Peyer's patch (tissue), 4 donors: ENCODE measurements at regions not wholly inside any gene's neighbourhood (a gene's known extent, or its start where the extent isn't known, plus 50 kb on each side); places are given as distances from the start of the nearest gene placed in this dataset.
"Not testable (repeated sequence)": the region's sequence is repeated elsewhere in the genome, so short reads cannot be mapped to it uniquely, and the experiment has no call there.

Experiments
- POLR2A ChIP-seq, 2 donors: fragments of 450-650 bp; IDR thresholded peaks; one replicate each; pipeline ENCODE4 v1.5.1; 2017; ENCODE audit warnings: antibody characterized with exemption in 2 of 2, mild to moderate bottlenecking in 2 of 2, moderate library complexity in 2 of 2
- TF ChIP-seq, protein P1 (sequence below), 6 experiments: fragments of 450-650 bp in 4 of 6; fragments of 200-600 bp in 2 of 6; sonication (generic) in 1 of 6; IDR thresholded peaks; one replicate each; pipeline ENCODE4 v1.5.1; 2017 to 2019; ENCODE audit warnings: antibody characterized with exemption in 6 of 6, mild to moderate bottlenecking in 3 of 6, moderate library complexity in 1 of 6

DNA sequence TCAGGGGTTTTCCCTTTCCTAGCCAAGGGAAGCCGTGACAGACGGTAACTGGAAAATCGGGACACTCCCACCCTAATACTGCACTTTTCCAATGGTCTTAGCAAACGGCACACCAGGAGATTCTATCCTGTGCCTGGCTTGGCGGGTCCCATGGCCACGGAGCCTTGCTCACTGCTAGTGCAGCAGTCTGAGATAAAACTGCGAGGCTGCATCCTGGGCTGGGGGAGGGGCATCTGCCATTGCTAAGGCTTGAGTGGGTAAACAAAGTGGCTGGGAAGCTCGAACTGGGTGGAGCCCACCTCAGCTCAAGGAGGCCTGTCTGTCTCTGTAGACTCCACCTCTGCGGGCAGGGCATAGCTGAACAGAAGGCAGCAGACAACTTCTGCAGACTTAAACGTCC lies 604.1 kb upstream of the IGFBP7 start:
- TF ChIP-seq, protein P1, sequence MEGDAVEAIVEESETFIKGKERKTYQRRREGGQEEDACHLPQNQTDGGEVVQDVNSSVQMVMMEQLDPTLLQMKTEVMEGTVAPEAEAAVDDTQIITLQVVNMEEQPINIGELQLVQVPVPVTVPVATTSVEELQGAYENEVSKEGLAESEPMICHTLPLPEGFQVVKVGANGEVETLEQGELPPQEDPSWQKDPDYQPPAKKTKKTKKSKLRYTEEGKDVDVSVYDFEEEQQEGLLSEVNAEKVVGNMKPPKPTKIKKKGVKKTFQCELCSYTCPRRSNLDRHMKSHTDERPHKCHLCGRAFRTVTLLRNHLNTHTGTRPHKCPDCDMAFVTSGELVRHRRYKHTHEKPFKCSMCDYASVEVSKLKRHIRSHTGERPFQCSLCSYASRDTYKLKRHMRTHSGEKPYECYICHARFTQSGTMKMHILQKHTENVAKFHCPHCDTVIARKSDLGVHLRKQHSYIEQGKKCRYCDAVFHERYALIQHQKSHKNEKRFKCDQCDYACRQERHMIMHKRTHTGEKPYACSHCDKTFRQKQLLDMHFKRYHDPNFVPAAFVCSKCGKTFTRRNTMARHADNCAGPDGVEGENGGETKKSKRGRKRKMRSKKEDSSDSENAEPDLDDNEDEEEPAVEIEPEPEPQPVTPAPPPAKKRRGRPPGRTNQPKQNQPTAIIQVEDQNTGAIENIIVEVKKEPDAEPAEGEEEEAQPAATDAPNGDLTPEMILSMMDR (IDR thresholded peaks at IDR 0.05) = not testable (repeated sequence)
- not testable (repeated sequence) for TF ChIP-seq POLR2A (IDR thresholded peaks at IDR 0.05)
